Fibroblast of the aortic adventitia (primary cell): ENCODE measurements at regions not wholly inside any gene's neighbourhood (a gene's known extent, or its start where the extent isn't known, plus 50 kb on each side); places are given as distances from the start of the nearest gene placed in this dataset.

Experiments
- DNase-seq: peaks from one replicate; pipeline ENCODE4 v3.0.0-alpha.2; 2010; ENCODE audit warnings: low read depth
- H3K4me3 ChIP-seq: 2 replicates; pipeline ENCODE4 v1.5.1; 2011; ENCODE audit warnings: low read depth, mild to moderate bottlenecking, control low read depth, low read length, moderate library complexity
- CTCF ChIP-seq: IDR thresholded peaks from 2 replicates; pipeline ENCODE4 v1.5.1; 2011; ENCODE audit warnings: mild to moderate bottlenecking, low read length, control low read depth, inconsistent platforms; ENCODE audit not compliant: insufficient read depth

DNA sequence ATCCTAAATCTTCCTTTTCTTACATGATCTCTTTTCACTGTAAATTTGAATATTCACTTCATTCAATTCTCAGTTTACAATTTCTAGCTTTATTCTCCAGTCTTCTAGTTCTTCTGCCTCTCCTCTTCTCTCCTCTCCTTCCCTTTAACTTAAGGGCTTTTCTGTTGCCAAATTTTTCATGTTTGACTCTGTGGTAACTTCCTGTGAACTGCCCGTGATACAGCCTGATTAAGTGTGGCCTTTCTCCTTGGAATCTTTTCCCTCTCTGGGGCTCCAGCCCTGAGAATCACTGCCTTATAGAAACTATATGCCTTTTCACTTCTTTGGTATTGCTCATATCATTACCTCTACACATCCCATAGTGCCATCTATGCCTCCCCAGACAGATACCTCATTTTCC, 1923.8 kb upstream of the CELF4 start:
- H3K4me3 ChIP-seq = no peak overlapping the region
- TF ChIP-seq CTCF = no peak
- DNase-seq = no peak

- H3K4me3 ChIP-seq = no peak overlapping the region
- no peak for TF ChIP-seq CTCF
- DNase-seq = no peak
Observed at GRCh38 chr18:39487932-39488331, 1922.3 kb upstream of the CELF4 start.

GRCh38 chr18:39486268-39486667, 1920.7 kb upstream of the CELF4 start:
- H3K4me3 ChIP-seq = no peak overlapping the region
- TF ChIP-seq CTCF = no peak
- DNase-seq = no peak

DNA sequence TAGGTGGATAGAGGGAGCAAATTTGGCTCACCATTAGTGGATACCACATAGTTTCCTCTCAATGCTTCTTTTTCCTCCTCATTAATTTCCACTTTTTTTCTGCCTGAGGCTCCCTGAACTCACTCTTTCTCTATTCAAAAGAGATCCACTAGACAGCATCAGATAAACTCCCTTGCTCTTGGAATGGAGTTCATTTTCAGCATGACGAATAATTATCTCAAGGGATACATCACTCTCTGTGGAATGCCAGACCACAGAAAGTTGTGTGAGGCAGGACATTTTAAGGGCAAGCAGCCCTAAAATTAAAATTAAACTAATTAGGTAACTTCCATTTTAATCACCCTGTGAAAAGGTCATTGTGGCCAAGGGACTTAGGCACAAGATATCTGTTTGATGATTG, 1920.1 kb upstream of the CELF4 start:
- DNase-seq = no peak
- TF ChIP-seq CTCF = no peak
- no peak overlapping the region for H3K4me3 ChIP-seq

DNA sequence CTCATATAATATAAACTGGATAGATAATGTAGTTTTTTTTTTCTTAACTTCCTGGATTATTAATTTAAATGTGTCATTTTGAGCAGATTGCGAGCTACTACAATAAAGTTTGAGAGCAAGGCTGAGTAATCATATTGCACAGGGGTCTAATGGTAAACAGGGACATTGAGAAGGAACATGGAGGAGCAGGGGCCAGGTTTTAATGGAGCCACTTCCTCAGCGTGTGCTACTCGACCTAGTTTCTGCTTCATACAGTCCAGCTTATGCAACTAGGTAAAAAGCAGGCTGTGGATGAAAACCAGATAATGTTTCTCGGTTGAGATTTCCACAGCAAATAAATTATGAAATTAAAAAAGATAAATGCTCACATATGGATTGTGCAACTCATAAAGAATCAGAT, 1915.7 kb upstream of the CELF4 start:
- no peak for TF ChIP-seq CTCF
- no peak for DNase-seq
- H3K4me3 ChIP-seq = no peak overlapping the region

DNA sequence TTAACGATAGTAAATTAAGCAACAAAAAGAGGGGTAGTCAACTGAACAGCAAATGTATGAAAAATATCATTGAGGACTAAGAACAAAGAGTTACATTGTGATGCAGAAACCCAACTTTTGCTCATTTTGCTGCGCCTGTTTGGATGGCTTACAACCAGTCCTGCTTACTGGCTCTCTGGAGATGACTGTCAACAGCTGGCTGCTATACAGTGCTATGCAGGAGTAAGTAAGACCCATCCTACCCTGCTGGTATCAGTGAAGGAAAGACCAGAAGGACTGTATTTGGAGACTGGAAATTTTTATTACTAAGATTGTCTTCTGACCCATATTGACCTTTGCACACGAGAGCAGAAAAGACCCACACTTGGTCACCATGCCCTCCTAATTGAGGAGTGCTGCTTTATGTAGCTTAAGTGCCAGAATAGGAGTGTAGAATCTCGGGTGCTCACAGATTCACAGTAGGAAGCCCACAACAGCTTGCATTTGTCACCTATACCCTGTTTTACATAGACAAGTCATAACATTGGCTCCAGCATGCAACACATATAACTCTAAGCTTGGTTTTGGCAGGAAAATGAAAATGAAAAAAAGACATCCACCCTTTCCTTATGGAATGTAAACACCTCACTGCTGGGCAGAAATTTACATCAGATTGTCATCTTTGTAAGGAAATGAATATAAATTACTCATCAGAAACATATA, 1915.0 kb upstream of the CELF4 start:
- DNase-seq = no peak
- no peak overlapping the region for H3K4me3 ChIP-seq
- no peak for TF ChIP-seq CTCF

DNA sequence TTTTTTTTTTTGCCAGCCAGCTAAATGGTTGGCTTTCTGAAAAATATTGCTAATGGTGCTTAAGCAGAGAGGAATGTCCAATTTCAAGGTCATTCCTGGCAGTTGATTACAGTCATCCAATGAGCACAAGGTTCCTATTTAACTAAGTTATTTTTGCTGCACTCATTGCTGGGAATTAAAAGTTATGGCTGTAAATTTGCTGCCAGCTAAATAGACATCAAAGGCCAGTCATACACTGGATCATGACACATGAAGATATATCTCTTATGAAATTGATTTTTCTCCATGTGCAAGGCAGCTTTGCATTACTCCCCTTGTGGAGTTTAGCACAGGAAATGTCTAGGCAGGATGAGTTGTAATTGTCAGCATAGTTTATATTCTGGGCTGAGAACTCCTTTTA, 1898.4 kb upstream of the CELF4 start:
- H3K4me3 ChIP-seq = no peak overlapping the region
- no peak for DNase-seq
- no peak for TF ChIP-seq CTCF
